CD4-positive, alpha-beta T cell treated with Interleukin-6 for 4 hours (primary cell): ENCODE measurements at regions not wholly inside any gene's neighbourhood (a gene's known extent, or its start where the extent isn't known, plus 50 kb on each side); places are given as distances from the start of the nearest gene placed in this dataset.

Experiments used
- DNase-seq: peaks from one replicate; pipeline ENCODE4 v3.0.0-alpha.2; 2020; ENCODE audit warnings: mixed read lengths

DNA sequence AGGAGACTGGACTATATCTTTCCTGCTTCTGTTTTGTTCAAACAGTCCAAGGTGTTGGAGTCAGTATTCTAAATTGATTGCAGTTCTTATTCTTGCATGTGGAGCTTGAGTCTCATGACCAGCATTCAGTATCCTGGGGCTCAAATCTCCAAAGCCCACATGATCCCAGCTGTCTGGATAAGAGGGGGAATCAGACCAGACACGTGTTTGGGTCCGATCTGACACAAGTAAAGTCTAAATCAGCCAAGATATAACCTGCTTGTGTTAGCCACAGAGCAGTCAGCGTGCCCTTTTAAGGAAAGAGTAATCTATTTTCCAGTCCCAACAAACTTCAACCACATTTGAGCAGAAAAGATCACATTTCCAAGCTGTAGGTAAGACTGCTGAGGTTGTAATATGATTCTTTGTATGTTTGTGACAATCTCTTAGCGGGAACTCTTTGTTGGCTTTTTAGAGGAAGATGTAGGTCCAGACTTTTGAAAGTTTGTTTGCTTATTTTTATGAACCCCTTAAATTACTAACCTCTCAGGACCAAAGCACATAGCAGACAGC is 334.6 kb downstream of the SLC4A3 start:
- no peak for DNase-seq

GRCh38 chr2:219962801-219963200 is 335.4 kb downstream of the SLC4A3 start:
- no peak for DNase-seq

DNA sequence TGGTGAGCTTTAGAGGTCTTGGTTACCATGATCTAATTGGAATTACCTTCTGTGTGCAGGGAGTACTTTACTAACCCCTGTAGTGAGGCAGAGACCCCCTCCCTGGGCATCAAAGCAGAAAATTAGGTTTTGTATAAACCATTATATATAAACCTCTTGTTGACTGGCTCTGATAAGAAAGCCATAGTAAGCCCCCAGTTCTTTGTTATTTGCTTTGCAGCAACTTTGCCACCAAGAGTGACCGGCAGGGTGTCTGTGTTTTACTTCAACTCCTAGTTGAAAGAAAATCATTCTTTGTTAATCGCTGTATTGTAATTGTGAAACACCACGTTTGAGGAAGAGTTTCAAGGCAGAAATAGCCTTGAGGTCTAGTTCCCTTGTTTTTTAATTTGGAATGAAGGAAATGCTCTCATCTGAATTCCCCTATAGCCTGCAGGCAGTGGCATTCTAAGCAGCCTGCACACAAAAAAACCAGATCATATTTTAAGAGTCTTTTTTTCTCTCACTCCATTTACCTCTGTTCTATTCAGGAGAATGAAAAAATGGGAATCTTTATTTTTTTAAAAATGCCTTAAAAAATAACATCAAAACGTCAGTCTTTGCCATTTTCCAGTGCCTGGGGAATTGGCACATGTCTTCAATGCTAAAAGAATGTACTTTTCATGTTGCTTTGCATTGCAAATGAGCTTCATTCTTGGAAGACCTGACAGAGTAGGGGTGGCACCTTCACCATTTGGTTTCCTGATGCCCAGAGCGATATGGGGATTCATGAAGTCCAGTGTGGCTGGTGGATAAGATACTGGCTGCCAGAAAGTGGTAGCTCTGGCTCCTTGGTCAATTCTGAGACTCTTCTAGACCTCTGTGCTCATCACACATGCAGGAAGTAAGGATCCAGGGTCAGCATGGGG is 338.1 kb downstream of the SLC4A3 start:
- no peak for DNase-seq

DNA sequence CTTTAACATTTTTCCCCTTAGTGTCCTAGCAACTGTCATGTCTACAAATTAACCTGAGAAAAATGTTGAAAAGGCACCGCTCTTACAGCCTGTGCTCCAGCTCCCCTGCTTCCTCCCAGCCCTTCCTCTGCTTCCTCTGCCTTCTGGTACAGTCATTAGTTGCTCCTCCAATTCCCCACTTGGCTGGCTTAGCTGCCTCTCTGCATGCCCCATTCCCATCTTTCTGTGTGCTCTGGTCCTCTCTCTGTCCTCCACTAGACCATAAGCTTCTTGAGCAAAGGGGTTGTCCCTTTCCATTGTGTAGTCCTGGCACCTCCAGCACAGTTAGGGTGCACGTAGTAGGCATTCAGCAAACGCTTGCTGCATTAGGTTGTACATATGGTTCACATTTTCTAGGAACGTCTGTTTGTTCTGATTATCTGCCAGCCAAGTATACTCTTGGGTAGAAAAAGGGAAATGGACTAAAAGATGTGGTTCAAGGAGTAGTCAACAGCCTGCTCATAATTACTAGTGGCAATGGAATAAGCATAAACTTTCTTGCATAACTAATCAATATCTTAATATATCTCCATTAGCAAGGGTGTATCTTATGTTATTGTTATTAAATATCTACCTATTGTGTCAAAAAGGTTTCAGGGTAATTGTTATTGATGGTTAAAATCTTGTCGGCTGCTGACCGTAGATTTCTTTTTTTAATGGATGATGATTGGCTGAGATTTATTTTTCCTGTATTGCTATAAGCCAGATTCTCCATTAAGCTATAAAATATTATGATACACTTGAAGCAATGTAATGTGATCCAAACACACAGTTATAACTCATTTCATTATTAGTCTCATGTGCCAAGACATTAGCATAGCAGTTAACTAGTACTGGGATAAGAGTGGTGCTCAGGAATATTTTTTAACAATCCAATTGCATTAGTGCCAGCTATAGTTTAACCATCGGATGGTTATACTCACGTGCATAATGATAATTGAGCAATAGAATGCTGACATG is 340.1 kb downstream of the SLC4A3 start:
- no peak for DNase-seq

DNA sequence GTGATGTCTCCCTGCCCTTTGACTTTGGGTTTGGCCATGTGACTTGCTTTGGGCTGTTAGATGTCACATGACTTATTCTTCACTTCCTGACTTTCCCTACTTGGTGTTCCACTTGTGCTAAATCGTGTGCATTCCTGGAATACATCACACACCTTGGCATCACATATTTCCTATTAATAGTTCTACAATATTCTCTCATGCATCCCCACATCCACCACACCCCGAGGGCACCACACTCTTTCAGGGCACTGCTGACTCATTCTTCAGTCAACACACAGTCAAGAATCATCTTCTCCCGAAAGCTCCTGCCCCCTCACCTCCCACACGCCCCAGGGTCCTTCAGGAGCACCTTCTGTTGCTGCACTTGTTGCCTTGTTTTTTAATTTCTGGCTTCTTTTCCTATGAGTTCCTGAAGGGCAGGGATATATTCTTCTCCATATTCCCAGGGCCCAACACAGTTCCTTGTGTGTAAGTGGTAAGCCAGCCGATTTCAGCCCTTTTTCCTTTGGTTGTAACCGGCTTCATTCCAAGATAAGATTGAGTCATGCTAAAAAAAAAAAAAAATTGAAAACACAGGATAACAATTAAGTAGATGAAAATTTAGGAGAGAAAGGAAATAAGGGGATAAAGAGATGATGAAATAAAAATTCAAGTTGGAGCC is 341.4 kb downstream of the SLC4A3 start:
- no peak for DNase-seq

DNA sequence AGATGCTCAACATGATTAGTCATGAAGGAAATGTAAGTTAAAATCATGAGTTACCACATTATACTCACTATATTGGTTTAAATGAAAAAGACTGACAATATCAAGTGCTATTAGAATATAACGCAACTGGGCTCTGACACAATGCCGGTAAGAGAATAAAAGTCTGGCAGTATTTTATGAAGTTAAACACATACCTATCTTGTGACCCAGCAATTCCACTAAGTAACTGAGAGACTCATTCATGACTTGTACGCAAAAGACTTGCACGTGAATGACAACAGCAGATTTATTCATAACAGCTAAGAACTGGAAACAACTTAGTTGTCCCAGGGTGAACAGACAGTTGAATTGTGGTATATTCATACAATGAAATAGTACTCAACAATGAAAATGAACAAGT is 342.1 kb downstream of the SLC4A3 start:
- DNase-seq, result no peak

GRCh38 chr2:219973136-219973535 is 345.7 kb downstream of the SLC4A3 start:
- no peak for DNase-seq

DNA sequence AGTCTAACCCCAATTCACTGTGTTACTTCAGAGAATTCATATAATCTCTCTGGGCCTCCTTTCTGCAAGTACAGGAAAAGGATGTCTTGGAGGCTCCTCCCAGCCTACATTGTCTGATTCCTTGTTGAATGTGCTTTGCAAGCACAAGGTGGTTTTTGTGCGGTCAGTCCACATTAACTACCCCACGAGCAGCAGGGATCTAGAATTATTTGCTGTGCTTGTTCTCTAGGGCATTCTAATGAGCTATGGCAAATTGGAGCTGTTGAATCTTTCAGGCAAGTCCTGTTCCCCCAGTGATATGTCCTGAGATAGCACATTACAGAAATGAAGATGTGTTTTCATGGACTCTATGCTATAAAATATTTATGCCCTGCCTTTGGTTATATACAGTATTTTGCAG is 349.4 kb downstream of the SLC4A3 start:
- no peak for DNase-seq

GRCh38 chr2:219980638-219981037 is 353.2 kb downstream of the SLC4A3 start:
- no peak for DNase-seq

- no peak for DNase-seq
Observed at GRCh38 chr2:219983836-219984235, 356.4 kb downstream of the SLC4A3 start.

GRCh38 chr2:219985017-219985416 is 357.6 kb downstream of the SLC4A3 start:
- no peak for DNase-seq

DNA sequence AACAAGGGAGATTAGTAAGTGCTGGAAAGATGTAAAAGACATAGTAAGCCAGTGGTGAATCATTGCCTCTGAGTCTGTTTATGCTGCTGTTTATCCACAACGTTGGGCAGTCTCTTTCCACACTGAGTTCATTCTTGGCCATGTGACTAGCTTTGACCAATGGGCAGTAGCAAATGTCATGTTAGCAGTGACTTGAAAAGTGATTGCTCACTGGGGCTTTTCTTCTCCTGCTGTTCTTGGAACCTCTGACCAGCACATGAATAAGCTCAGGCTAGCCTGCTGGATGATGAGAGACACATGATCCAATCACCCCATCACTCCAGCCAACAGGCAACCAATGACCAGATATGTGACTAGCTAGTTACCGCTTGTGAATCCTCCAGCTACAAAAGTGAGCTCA is 360.4 kb downstream of the SLC4A3 start:
- DNase-seq, result no peak

DNA sequence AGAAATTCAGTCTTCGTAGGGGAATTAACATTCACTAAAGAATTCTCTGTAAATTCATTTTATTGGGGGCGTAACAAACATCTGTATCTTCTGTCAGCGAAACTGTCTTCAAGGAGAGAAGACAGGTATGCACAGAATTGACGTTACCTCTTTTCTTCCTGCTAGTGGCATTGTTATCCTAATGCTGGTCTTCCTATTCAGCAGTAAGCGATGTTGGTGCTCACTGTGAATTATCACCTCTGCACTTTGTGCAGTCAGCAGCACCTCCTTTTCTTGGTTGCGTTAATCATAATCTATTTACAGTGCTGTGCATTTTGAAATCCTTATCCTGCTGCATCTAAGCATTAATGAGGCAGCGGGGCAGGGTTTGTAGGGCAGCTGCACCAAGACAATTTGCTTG is 362.3 kb downstream of the SLC4A3 start:
- DNase-seq, result no peak

DNA sequence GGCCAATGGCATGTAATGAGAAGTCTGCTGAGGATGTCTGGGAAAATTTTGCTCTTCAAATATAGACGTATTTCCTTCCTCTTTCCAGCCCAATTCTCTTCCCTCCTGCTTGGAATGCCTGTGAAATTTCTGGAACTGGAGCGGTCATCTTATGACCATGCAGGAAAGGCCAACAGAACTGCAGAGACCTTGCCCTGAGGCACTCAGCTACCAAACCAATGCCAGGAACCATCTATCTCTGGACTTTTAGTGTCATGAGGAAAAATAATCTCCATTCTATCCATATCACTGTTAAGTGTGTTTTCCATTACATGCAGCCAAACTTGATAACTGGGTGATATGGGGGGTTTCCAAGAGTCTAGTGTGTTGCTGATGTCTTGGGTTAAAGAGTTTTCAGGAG is 363.7 kb downstream of the SLC4A3 start:
- no peak for DNase-seq

- DNase-seq, result no peak
Observed at GRCh38 chr2:219995399-219995798, 368.0 kb downstream of the SLC4A3 start.

DNA sequence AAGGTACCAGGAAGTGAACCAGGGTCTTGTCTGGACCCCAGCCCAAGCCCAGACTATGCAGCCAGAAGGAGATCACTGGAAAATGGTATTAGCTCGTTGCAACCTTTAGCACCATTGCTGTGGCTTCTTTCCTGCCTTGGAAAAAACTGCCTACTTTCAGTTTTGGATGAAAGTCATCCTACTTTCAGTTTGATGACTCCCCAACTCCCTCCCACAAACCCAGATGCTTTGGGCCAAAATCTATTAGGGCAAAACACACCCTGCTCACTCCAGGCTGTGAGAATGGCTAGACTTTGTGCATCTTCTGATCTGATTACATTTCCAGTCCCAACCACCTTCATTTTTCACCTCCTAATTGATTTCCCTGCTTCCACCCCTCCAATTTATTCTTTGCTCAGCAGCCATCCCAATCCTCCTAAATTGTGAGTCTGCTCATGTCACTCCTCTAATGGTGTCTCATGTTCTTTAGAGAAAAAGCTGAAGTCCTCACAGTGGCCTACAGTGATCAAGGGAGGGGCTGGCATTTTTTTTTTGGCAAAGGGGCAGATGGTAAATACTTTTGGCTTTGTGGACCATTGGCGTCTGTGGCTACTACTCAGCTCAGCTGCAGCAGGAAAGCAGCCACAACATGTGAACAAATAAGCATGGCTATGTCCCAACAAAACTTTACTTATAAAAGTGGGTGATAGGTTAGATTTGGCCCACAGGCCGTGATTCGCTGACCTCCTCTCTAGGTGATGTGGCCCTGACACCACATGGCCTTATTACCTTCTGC is 368.7 kb downstream of the SLC4A3 start:
- no peak for DNase-seq

GRCh38 chr2:219997341-219997851 is 370.0 kb downstream of the SLC4A3 start:
- no peak for DNase-seq

DNA sequence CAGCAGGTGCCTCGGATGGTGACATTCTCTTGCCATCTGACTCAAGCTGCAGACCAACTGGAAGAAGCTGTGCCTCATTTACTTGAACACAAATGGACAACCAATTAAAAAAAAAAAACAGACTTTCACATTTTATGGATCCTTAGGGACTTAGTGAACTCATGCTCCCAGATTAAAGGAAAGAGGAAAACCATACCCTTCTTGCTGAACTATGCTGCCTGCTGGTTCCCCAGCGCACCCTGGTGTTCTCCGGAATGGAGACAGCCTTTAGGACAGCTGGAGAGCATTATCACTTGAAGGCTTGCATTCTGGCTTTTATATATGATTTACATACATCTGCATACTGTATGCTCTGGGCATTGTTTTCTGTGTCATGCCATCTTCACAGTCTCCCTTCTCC is 370.7 kb downstream of the SLC4A3 start:
- no peak for DNase-seq

DNA sequence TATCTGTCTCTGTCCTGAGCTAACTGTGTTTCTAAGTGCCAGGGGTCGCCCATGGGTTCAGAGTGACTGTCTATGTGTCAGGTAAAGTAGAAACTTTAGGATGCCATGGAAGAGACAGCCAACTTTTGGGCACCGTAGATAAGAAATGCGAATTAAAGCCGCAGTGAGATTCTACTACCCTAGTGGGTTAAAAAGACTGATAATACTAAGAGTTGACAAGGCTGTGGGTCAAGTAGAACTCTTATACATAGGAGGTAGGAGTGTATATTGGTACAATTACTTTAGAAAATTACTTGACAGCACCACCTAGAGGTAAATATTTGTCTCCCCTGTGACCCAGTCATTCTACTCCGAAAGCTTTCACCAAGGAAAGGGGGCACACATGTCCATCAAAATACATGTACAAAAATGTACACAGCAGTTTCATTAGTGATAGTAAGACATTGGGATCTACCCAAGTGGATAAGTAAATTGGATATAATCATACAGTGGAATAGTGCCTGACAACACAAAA is 371.3 kb downstream of the SLC4A3 start:
- no peak for DNase-seq

DNA sequence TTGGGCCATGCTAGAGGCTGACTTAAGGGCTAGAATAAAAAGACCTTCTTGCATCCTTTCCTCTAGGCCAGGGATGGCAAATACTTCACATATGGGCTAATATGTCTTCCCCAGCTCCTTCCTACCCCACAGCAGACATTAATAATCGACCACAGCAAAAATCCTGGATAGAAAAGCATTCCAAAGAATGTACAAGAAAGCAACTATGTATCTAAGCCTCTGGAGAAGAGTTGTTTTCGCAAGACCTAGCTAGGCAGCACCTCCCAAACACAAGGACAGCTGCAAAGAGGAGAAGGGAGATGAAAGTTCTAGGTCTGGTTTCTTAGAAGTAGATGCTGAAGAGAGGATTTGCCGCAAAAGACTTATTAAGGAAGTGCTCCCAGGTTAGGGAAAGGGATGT is 372.6 kb downstream of the SLC4A3 start:
- no peak for DNase-seq

GRCh38 chr2:220000586-220000985 is 373.2 kb downstream of the SLC4A3 start:
- DNase-seq, result no peak

DNA sequence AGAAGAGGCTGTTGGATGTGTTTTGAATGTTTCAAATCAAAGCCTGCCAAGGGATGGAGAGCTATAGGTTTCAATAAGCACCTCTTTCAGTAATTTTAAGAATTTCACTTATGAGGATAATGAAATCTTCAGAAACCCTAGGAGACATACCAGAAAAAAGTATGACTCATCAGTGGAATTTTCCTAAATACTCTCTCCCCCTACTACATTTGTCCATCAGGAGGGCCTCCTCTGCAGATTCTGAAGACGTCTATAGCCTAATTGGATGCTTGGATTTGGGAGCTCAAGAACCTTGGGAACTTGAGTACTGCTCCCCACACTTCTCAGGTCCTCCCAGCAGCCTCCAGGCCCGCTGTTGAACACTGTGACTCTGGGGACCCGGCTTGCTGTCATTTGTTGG is 374.3 kb downstream of the SLC4A3 start:
- DNase-seq, result no peak
